Hematopoietic multipotent progenitor cell treated with erythropoietin and hydrocortisone succinate and interleukin-3 and kit ligand, for 6 days (in vitro differentiated cells): ENCODE measurements at regions not wholly inside any gene's neighbourhood (a gene's known extent, or its start where the extent isn't known, plus 50 kb on each side); places are given as distances from the start of the nearest gene placed in this dataset.
A peak's percentile ranks its signal among the peaks of the same experiment; 100 is the strongest.
"Not testable (repeated sequence)": the region's sequence is repeated elsewhere in the genome, so short reads cannot be mapped to it uniquely, and the experiment has no call there.

Experiments
- DNase-seq: peaks from one replicate; pipeline ENCODE4 v3.0.0-alpha.2; 2015

DNA sequence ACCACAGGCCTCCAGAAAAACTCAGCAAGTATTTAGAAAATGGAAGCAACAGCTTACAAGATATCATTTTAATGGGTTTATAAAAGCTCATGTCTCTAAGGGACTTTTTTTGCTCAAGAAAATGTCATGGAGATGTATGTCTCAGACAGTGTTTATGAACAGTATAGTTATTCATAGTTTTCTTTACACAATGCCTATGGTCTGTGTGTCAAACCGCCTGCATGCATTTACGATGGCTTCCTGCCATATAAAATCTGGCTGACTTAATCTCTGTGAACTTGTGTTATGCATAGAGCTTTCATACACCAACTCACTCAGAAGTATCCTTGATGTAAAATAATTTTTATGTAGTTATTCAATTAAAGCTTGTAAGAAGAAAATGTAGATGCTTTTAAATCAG, 1314.2 kb upstream of the LRRTM3 start:
- DNase-seq, result no peak

DNA sequence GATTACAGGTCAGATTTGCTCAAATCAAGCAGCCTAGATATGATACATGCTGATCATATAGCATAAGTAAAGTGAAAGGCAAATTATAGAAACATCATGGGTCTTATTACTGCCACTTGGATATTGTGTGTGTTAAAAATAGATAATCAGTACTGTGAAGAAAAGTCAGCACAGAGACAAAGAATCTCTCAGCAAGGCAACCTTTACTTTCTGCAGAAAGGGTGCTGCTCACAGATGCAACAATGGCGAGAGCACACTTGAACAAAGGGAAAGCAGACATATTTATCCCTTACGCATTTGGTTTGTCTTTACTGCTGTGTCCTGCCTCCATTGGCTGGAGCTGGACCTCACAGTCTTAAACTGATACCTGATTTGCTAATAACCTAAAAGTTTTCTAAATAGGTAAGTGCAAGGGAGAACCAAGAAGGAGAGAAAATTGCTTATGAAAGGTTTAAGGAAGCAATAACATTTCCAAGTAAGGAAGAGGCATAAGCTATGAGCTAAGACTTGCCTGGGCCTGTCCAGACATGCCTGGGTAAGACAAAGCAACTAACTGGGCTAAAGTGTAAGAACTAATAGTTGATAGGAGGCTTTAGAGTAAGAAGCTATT, 1310.8 kb upstream of the LRRTM3 start:
- DNase-seq, result no peak

DNA sequence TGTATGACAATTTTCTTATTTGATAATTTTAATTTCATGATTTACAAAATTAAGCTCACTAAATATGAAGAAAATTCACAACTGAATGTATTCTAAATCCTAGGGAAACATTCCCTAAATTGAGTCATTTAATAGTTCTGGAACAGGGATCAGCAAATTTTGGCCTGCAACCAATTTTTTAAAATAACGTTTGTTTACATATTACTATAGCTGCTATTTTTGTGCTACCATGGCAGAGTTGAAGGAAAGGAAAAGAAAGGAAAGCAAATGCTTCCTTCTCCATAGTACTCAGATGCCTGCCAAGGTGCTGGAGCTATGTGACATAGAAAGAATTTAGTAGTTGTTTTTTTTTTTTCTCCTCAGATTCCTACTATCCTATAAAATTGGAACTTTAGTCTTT, 1307.7 kb upstream of the LRRTM3 start:
- DNase-seq, result no peak

DNA sequence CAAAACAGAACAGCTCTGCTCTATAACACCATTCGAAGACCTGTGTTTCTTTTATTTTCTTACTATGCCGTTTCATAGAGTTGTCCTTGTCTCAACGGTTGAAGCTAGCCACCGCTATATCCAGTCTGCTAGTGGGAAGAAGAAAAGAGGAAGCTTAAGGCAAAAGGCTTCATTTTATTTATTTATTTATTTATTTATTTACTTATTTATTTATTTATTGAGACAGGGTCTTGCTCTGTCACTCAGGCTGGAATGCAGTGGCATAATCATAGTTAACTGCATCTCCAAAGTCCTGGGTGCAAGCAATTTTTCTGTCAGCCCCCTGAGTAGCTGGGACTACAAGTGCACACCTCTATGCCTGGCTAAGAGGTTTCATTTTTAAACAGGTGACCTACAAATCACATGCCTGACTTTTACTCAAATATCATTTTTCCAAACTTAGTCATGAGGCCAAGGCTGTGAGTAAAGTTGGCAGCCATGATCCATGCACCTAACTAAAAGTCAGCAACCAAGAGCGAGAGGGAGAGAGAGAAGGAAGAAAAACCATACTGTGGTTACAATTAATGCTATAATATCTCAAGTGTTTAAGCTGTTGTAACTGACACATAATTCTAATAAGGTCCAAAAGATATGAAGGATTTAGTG, 1305.3 kb upstream of the LRRTM3 start:
- DNase-seq, result no peak

DNA sequence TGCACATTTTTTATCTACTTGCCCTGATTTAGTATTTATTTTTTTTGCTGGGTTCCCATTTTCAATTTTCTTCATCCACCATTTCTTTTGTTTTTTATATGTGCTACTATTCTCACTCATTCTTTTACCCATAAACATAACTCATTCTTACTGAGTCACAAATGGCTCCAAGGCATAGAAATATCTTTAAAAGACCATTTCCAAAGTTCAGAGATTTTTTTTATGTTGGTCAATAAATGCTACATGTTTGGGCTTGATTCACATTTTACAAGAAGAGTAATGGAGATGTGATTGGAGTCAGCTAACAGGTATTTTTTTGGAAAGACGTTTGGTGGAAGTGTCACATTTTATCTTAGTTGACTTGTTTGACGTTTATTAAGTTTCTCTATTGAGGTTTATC, 1303.2 kb upstream of the LRRTM3 start:
- DNase-seq, result no peak

DNA sequence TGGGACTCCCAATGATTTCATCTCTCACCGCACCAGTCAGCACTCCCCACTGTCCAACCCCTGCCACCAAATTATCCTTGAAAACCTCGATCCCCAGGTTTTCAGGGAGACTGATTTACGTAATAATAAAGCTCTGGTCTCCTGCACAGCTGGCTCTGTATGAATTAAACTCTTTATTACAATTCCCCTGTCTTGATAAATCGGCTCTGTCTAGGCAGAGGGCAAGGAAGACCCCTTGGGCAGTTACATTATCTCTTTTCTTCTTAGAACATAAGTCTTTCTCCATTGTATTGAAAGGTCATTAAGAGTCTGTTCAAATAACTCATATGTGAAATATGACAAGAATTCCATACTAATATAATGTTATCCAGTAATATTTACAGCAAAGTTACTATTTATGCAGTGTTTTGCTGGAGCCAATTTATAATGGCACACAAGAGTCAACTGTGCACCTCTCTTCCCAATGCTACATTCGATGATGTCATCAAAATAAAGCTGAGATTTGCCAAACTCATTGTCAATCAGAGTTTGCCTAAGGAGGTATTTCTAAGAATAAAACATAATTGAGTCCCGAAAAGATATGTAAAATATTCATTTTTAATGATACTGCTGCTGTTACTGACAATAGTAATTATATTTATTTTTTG, 1297.2 kb upstream of the LRRTM3 start:
- no peak for DNase-seq

DNA sequence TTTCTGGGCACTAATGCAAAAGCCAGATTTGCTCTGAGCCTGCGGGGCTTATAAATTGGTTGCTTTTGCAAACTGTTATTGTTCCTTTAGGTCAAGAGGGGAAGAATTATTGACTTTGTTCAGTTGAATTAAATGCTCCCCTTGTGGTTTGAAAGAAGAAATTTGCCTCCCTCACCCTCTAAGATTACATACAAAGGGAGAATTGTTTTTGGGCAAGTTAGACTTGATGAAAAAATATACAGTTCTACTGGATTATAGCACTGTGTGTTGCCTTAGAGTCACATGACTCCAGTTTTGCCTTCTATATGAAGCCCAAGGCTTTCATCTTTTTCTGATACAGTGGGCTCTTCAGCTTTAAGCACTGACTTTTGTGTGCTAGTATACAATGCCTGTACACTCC, 1265.8 kb upstream of the LRRTM3 start:
- DNase-seq, result no peak

DNA sequence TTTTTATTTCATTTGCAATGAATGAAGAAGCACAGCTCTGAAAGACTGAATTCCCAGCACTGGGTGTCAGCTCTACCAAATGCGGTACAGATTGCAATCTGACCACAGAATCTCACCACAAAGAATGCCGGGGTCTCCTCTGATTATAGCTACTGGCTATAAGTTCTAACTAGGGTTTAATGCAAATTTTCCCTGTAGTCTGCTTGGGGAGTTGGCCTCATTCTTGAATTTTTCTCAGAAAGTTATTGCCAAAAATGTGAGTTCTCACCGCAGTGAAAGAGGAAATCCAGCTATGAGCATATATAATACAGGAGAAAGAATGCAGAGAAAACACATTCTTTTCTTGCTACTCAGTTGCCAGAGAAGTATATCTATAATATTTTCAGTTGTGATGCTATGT, 1255.7 kb upstream of the LRRTM3 start:
- DNase-seq, result peak; percentile 60

DNA sequence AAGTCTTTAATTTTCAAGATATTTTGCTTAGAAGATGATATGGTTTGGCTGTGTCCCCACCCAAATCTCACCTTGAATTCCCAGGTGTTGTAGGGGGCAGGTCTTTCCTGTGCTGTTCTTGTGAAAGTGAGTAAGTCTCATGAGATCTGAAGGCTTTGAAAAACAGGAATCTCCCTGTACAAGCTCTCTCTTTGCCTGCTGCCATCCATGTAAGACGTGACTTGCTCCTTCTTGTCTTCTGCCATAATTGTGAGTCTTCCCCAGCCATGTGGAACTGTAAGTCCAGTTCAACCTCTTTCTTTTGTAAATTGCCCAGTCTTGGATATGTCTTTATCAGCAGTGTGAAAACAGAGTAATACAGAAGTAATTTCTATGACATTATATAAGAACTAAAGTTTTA, 1255.2 kb upstream of the LRRTM3 start:
- not testable (repeated sequence) for DNase-seq

DNA sequence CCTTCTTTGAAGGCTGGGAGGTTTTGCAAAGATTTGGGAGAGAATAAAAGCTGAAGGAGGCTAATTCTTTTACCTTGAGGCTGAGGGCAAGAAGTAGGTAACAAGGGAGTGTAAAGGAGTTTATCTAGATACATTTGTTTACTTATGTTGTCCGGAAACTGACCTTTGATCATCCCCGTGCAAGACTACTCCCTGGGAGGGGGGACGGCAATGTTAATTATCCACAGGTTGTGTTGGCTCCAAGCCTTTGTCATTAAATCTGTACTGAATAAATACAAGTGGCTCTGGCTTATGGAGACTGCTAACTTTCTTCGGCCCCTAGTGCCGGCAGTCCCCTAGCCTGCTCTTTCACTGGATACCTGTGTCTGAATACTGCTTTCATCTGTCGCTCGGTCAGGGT, 1250.6 kb upstream of the LRRTM3 start:
- no peak for DNase-seq

DNA sequence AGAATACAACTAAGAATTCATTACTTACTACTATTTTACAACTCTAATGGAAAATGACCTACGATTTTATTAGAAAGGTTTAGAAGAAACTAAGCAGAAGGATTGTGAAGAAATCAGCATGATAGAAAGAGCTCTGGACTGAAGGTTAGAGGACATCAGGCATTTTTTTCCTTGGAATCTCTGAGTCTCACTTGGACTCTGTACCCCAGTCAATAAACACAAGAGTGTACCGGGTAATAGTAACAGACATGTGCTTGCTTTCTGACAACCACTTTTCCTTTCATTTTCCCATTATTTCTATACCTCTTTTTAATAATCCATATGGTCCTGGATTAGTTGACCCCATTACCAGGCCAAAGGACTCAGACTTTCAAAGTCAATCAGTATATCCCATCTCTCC, 1240.9 kb upstream of the LRRTM3 start:
- no peak for DNase-seq

DNA sequence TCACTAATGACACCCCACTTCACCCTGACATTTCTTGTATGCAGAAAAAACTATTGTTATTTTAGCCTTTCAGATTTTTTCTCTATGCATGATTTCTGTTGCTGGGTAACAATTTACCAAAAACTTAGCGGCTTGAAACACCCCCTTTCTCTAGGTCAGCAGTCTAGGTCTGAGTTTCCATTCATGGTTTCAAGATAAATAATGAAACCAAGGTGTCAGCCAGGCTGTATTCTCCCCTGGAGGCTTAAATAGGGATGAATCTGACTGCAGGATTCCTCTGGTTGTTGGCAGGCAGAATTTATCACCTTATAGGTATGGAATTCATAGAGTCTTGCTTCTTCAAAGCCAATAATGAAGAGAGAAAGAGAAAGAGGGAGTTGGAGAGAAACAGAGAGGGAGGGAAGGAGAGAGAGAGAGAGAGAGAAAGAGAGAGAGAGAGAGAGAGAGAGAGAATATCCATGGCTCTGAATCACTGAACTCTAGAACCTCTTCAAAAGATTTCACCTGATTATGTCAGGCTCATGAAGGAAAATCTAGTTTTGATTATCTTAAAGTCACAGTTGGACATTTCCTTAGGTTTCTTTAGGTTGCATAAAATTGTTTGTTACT, 1224.6 kb upstream of the LRRTM3 start:
- DNase-seq, result no peak

DNA sequence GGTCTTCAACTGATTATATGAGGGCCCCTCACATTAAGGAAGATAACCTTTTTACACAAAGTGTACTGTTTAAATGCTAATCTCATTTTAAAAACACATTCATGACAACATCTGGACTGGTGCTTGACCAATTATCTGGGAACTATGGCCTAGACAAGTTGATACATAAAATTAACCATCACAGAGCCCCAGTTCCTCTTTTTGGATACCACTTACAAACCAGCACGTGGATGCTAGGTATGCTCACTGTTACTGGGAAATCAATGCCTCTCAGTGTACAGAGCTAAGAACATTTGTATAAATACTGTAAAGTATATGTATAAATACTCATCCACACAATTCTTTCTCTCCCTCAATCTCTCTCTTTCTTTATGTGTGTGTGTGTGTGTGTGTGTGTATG, 1217.8 kb upstream of the LRRTM3 start:
- no peak for DNase-seq

DNA sequence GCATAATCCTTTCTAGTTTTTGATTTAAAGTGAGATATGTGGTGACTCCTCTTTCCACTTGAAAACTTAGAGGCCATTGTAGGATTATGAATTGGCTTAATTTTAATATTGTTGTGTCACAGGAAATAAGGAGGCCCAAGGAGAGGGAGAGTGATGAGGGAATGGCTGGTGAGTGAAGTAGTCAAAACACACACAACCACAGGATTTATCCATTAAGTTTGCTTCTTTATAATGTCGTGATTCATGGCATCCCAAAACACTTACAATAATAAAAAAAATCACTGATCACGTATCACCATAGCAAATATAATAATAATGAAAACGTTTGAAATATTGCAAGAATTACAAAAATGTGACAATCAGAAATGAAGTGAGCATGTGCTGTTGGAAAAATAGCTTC, 1215.5 kb upstream of the LRRTM3 start:
- no peak for DNase-seq

DNA sequence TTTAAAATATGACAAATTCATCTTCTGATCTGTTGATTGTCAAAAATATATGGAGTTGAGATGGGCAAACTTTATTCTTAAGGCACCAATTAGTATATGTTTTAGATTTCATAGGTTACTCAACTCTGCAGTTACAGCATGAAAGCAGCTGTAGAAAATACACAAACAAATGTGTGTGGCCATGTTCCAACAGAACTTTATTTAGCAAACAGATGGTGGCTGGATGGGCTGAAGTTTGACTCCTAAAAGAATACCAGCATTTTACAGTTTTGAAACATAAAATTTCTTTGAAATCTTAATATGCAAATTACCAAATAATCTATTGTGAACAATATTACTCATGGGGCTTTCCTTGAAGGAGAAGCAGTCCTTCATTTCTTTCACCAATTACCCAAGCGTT, 1206.0 kb upstream of the LRRTM3 start:
- no peak for DNase-seq

DNA sequence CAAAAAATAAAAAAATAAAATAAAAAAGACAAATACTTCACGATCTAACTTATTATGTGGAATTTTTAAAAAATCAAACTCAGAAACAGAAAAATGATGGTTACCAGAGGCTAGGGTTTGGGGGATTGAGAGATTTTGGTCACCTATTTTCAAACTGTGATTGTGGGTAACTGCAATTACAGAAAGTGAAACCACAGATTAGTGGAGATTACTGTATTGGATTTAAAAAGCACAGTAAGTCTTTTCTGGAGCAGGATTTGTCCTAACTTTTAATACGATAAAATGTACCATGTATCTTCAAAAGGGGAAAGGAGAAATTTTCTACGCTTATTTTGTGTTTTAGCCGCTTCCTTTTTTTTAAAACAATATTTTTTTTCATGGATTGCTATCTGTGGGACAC, 1204.9 kb upstream of the LRRTM3 start:
- DNase-seq, result no peak

DNA sequence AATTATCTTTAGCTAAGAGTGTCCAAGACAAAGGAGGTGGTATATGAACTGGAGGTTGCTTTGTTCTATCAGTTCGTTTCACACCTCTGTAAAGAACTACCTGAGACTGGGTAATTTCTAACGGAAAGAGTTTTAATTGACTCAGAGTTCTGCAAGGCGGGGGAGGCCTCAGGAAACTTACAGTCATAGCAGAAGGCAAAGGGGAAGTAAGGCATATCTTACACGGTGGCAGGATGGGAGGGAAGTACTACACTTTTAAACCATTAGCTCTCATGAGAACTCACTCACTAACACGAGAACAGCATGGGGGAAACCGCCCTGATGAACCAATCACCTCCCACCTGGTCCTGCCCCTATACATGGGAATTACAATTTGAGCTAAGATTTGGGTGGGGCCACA, 1202.3 kb upstream of the LRRTM3 start:
- no peak for DNase-seq

DNA sequence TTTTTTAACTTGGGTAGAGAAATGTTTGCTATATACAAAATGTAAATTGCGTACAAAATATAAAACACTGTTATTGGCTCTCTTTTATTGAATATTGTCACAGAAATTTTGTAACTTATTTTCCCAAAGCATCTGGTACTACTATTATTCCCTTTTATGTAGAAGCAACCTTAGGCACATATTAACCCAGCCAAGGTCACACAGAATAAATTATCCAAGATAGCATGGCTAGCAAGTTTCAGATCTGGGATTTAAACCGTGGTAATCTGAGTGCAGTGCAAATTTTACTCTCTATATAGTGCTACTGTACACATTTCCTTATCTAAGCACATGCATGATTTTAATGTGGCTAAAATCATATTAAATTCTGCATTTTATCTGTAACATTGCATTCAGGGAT, 1190.5 kb upstream of the LRRTM3 start:
- no peak for DNase-seq

DNA sequence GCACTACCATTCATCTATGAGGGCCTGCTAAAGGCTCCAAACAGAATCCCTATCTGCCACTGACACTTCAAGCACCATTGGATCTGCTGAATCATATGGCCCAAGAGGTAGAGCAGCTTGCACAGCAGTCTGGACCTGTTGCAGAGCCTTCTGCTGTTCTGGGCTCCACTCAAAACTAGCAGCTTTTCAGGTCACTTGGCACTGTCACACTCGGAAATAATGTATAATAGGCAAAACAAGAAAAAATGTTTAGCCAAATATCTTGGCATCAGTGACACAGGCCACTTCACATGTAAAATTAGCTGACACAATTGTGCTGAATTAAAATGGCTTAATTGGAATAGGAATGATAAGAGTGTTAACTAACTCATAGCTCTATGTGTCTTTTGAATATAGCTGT, 1182.9 kb upstream of the LRRTM3 start:
- no peak for DNase-seq

DNA sequence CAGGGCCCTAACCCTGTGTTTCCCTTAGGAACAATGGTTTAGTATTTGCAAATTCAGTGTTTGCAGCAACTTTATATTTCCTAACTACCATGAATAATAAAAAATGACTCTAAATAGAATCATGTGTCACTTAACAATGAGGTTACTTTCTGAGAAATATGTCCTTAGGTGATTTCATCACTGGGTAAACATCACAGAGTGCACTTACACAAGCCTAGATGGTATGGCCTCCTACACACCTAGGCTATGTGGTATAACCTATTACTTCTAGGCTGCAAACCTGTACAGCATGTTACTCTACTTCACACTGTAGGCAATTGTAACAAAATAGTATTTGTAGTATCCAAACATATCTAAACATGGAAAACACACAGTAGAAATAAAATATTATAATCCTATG, 1174.6 kb upstream of the LRRTM3 start:
- no peak for DNase-seq

DNA sequence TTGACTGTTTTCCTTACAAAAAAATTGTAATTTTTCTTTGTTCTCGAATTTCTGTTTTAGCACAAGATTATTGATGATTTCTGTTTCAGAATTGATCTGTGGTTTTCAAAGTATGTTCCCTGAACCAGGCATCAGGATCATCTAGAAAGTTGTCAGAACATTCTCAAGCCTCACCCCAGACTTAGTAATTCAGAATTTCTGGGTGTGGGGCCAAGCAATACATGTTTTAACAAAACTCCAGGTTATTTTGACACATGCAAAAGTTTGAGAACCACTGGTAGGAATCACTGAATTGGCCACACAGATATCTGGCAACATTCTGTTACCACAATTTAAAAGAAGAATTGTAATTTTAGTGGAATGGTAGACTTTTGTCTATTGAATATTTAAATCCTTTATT, 1173.9 kb upstream of the LRRTM3 start:
- no peak for DNase-seq

DNA sequence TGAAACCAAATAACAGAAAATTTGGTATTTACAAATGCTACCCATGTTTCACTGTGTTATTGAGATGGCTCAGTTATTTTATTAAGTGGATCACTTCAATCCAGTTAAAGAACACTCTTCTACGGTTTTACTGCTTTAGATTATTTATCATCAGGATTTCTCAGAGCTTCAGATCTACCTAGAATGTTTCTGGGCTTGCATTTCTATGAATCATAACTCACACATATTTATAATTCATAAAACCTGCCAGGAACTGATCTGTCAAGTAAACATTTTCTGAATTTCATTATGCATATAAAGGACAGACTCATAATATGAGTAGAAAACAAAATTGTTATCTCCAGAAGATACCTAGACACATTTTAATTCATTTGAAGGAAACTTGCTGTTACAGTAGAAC, 1172.3 kb upstream of the LRRTM3 start:
- DNase-seq, result no peak

DNA sequence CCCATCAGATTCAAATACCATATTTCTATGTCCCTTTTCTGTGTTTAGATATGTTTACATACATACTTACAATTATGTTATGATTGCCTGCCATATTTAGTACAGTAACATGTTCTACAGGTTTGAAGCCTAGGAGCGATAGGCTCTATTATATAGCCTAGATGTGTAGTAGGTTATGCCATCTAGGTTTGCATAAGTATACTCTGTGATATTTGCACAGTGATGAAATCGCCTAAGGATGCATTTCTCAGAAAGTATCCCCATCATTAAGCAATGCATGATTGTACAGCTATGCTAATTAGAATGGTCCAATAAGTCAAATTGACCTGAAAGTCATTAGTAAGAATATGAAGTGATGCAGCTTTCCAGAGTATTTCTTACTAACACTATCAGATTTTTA, 1171.7 kb upstream of the LRRTM3 start:
- no peak for DNase-seq

DNA sequence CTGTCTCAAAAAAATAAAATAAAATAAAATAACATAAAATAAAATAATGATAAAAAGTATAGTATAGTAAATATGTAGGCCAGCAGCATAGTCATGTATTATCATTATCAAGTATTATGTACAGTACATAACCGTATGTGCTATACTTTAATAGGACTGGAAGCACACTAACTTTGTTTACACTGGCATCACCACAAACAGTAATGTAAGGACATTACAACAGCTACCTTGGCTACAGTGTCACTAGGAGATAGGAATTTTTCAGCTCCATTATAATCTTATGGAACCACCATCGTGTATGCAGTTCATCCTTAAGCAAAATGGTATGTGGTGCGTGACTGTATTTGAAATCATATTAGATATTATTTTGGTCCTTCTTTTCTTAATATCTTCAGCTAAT, 1163.5 kb upstream of the LRRTM3 start:
- no peak for DNase-seq
